IMR-90 (cell line): ENCODE measurements at regions not wholly inside any gene's neighbourhood (a gene's known extent, or its start where the extent isn't known, plus 50 kb on each side); places are given as distances from the start of the nearest gene placed in this dataset.
"Not testable (repeated sequence)": the region's sequence is repeated elsewhere in the genome, so short reads cannot be mapped to it uniquely, and the experiment has no call there.

ENCODE experiments used
- ATAC-seq: fragments of 200-7000 bp; cut with Tn5 transposase; 2 replicates; pipeline ENCODE4 v1.9.1; 2020; ENCODE audit warnings: low read depth, mild to moderate bottlenecking, moderate library complexity
- BruUV-seq: library from RNA; stranded (reverse); fragments of 400-500 nt; replicated peaks from 2 replicates; lab custom pipeline; 2021; lab: Mats Ljungman, UMichigan
- CTCF ChIA-PET: fragments of 300-600 bp; formaldehyde crosslinking; extraction: SDS; loops from one replicate; lab custom pipeline; 2021; ENCODE audit warnings: antibody characterized with exemption; lab: Yijun Ruan, JAX
- POLR2A ChIA-PET: fragments of 300-600 bp; sonication (Branson Sonifier 250); formaldehyde crosslinking; loops from one replicate; lab custom pipeline; 2022; ENCODE audit warnings: antibody characterized with exemption; ENCODE audit not compliant: unreplicated experiment; lab: Charles Lee
- DNase-seq: peaks from one replicate; pipeline ENCODE4 v3.0.0; 2013
- H2AFZ ChIP-seq: replicated peaks from 2 replicates; pipeline ENCODE3; 2013; ENCODE audit warnings: low read length, mild to moderate bottlenecking; ENCODE audit not compliant: poor library complexity
- H2AK5ac ChIP-seq: 2 replicates; pipeline ENCODE4 v1.6.1; 2013; ENCODE audit warnings: low read depth, low read length, inconsistent platforms
- H2AK9ac ChIP-seq: replicated peaks from 2 replicates; pipeline ENCODE3; 2013; ENCODE audit warnings: mild to moderate bottlenecking, low read depth, low read length, moderate library complexity; ENCODE audit not compliant: poor library complexity
- H2BK120ac ChIP-seq: 2 replicates; pipeline ENCODE4 v1.6.1; 2013; ENCODE audit warnings: low read depth, low read length, inconsistent platforms
- H2BK15ac ChIP-seq: 3 replicates; pipeline ENCODE4 v1.6.1; 2013; ENCODE audit warnings: low read depth, low read length, inconsistent platforms
- H2BK20ac ChIP-seq: 2 replicates; pipeline ENCODE4 v1.6.1; 2013; ENCODE audit warnings: low read depth, mild to moderate bottlenecking, inconsistent platforms, low read length, moderate library complexity
- H2BK5ac ChIP-seq: 2 replicates; pipeline ENCODE4 v1.6.1; 2013; ENCODE audit warnings: mild to moderate bottlenecking, low read depth, low read length, inconsistent platforms; ENCODE audit not compliant: poor library complexity, severe bottlenecking
- H3K14ac ChIP-seq: replicated peaks from 2 replicates; pipeline ENCODE4 v1.6.1; 2013; ENCODE audit warnings: low read depth, low read length, inconsistent platforms
- H3K18ac ChIP-seq: 2 replicates; pipeline ENCODE4 v1.6.1; 2013; ENCODE audit warnings: low read depth, low read length, control low read depth
- H3K23ac ChIP-seq: 2 replicates; pipeline ENCODE4 v1.6.1; 2013; ENCODE audit warnings: low read depth, low read length, inconsistent platforms
- H3K27ac ChIP-seq: 2 replicates; pipeline ENCODE4 v1.5.1; 2013; ENCODE audit warnings: mild to moderate bottlenecking, control low read depth, low read length; ENCODE audit not compliant: insufficient read depth
- H3K27me3 ChIP-seq: 2 replicates; pipeline ENCODE4 v1.6.1; 2013; ENCODE audit warnings: low read length; ENCODE audit not compliant: control insufficient read depth, insufficient read depth
- H3K36me3 ChIP-seq: 2 replicates; pipeline ENCODE4 v1.6.1; 2013; ENCODE audit warnings: low read length, mixed read lengths; ENCODE audit not compliant: control insufficient read depth, insufficient read depth
- H3K4ac ChIP-seq: 2 replicates; pipeline ENCODE4 v1.6.1; 2013; ENCODE audit warnings: low read depth, low read length, inconsistent platforms
- H3K4me1 ChIP-seq: 2 replicates; pipeline ENCODE4 v1.6.1; 2013; ENCODE audit warnings: low read length, mixed read lengths; ENCODE audit not compliant: control insufficient read depth, insufficient read depth
- H3K4me2 ChIP-seq: 2 replicates; pipeline ENCODE4 v1.6.1; 2013; ENCODE audit warnings: low read depth, mild to moderate bottlenecking, control low read depth, low read length, moderate library complexity
- H3K4me3 ChIP-seq: 2 replicates; pipeline ENCODE4 v1.5.1; 2013; ENCODE audit warnings: low read depth, mild to moderate bottlenecking, control low read depth, low read length, moderate library complexity; ENCODE audit not compliant: insufficient read depth
- H3K56ac ChIP-seq: 2 replicates; pipeline ENCODE4 v1.6.1; 2013; ENCODE audit warnings: low read length, inconsistent platforms; ENCODE audit not compliant: insufficient read depth; ENCODE audit errors: extremely low read depth
- H3K79me1 ChIP-seq, 2 experiments: 2 replicates each; pipeline ENCODE4 v1.6.1; 2013; ENCODE audit warnings: low read length in 2 of 2, inconsistent platforms in 1 of 2, low read depth in 1 of 2
- H3K9ac ChIP-seq: 2 replicates; pipeline ENCODE4 v1.6.1; 2013; ENCODE audit warnings: low read depth, low read length, control low read depth
- H3K9me1 ChIP-seq: 2 replicates; pipeline ENCODE4 v1.6.1; 2013; ENCODE audit warnings: low read length, inconsistent platforms; ENCODE audit not compliant: insufficient read depth
- H3K9me3 ChIP-seq: 2 replicates; pipeline ENCODE4 v1.6.1; 2013; ENCODE audit warnings: low read length; ENCODE audit not compliant: control insufficient read depth, insufficient read depth
- H4K20me1 ChIP-seq: 2 replicates; pipeline ENCODE4 v1.6.1; 2013; ENCODE audit warnings: low read length, inconsistent platforms; ENCODE audit not compliant: insufficient read depth
- H4K5ac ChIP-seq: 2 replicates; pipeline ENCODE4 v1.6.1; 2013; ENCODE audit warnings: mild to moderate bottlenecking, low read depth, low read length, control low read depth
- H4K8ac ChIP-seq, 2 experiments: 2 replicates each; pipeline ENCODE4 v1.6.1; 2013; ENCODE audit warnings: low read depth in 2 of 2, low read length in 2 of 2, control low read depth in 1 of 2, inconsistent platforms in 1 of 2
- H4K91ac ChIP-seq: 2 replicates; pipeline ENCODE4 v1.6.1; 2013; ENCODE audit warnings: low read depth, low read length, inconsistent platforms; ENCODE audit not compliant: insufficient read depth
- BHLHE40 ChIP-seq: fragments of 150-350 bp; IDR thresholded peaks from 2 replicates; pipeline ENCODE4 v1.6.1; 2016; ENCODE audit warnings: mild to moderate bottlenecking, low read depth, low read length
- CEBPB ChIP-seq: IDR thresholded peaks from 2 replicates; pipeline ENCODE4 v1.6.1; 2012; ENCODE audit warnings: low read depth, low read length, improper control_type of control experiment
- MAFK ChIP-seq: IDR thresholded peaks from 2 replicates; pipeline ENCODE4 v1.6.1; 2012; ENCODE audit warnings: low read depth, low read length, improper control_type of control experiment
- MXI1 ChIP-seq: IDR thresholded peaks from 2 replicates; pipeline ENCODE4 v1.6.1; 2012; ENCODE audit warnings: low read depth, mild to moderate bottlenecking, low read length, moderate library complexity, borderline replicate concordance
- WGBS, 2 experiments: methylation state at CpG; one replicate each; pipeline versions ENCODE4 v1.1.5 to v1.1.7; 2013; ENCODE audit warnings: missing lambda C conversion rate in 2 of 2; ENCODE audit not compliant: insufficient read length in 1 of 2; ENCODE audit errors: extremely low coverage in 2 of 2; 5-methylcytosine and 5-hydroxymethylcytosine counted together
- dilution Hi-C: fragments of 300-500 bp; cut with HindIII; formaldehyde crosslinking; loops from one replicate; pipeline ENCODE4 v1.14.3; 2018; ENCODE audit warnings: low sequenced_read_pairs; ENCODE audit not compliant: unreplicated experiment
- in situ Hi-C: fragments of 300-500 bp; cut with MboI; formaldehyde crosslinking; loops from 3 replicates; pipeline ENCODE4 v1.14.3; 2019; ENCODE audit warnings: low sequenced_read_pairs, inconsistent platforms, mixed read lengths
- intact Hi-C: fragments of 100-400 bp; cut with micrococcal nuclease; formaldehyde crosslinking; loops from 2 replicates; pipeline ENCODE4 v1.10.0; 2022
- TF ChIP-seq, protein P1 (sequence below): conservative IDR thresholded peaks from 2 replicates; pipeline ENCODE4 v1.5.1; 2012; ENCODE audit warnings: mild to moderate bottlenecking, low read depth, low read length, improper control_type of control experiment

DNA sequence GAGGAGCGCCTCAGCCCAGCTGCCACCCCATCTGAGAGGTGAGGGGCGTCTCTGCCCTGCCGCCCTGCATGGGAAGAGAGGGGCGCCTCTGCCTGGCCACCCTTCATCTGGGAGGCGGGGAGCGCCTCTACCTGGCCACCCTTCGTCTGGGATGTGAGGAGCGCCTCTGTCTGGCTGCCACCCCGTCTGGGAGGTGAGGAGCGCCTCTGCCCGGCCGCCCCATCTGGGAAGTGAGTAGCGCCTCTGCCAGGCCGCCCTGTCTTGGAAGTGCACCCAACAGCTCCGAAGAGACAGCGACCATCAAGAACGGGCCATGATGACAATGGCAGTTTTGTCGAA lies 114.4 kb upstream of the CES5A start:
- Histone ChIP-seq H3K9me1 (no peaks in the 10 kb centered on the region), H4K8ac (no peak overlapping the region), H3K9ac (no peak overlapping the region), H3K27ac (no peak overlapping the region), H4K20me1 (no peaks in the 10 kb centered on the region), H3K4me2 (no peak overlapping the region), H4K5ac (no peak overlapping the region), H4K91ac (no peak overlapping the region), H3K4me1 (no peaks in the 10 kb centered on the region), H3K23ac (no peak overlapping the region), H3K9me3 (no peaks in the 10 kb centered on the region), H3K36me3 (no peaks in the 10 kb centered on the region), H2BK5ac (no peak overlapping the region), H2BK15ac (no peak overlapping the region), H2BK120ac (no peak overlapping the region), H3K14ac (no peak overlapping the region), H3K56ac (no peak overlapping the region), H2AK9ac (no peak overlapping the region), H3K79me1 (no peaks in the 10 kb centered on the region), H3K4me3 (no peak overlapping the region), H3K27me3 (no peaks in the 10 kb centered on the region), H2BK20ac (no peak overlapping the region), H3K4ac (no peak overlapping the region), H3K18ac (no peak overlapping the region), H2AFZ (no peak overlapping the region), H2AK5ac (no peak overlapping the region)
- dilution Hi-C loops: no loop called here
- DNase-seq (no peak), ATAC-seq (no peak)
- POLR2A ChIA-PET: no interaction called here
- CTCF ChIA-PET: no interaction called here
- in situ Hi-C loops: no loop called here
- WGBS, 2 experiments: 78% methylated on average over 7 of the region's 18 CpGs; no CpG with 5 or more reads in 1 of the 2 experiments
- no peak for TF ChIP-seq CEBPB
- no peak for TF ChIP-seq BHLHE40
- TF ChIP-seq, protein P1, sequence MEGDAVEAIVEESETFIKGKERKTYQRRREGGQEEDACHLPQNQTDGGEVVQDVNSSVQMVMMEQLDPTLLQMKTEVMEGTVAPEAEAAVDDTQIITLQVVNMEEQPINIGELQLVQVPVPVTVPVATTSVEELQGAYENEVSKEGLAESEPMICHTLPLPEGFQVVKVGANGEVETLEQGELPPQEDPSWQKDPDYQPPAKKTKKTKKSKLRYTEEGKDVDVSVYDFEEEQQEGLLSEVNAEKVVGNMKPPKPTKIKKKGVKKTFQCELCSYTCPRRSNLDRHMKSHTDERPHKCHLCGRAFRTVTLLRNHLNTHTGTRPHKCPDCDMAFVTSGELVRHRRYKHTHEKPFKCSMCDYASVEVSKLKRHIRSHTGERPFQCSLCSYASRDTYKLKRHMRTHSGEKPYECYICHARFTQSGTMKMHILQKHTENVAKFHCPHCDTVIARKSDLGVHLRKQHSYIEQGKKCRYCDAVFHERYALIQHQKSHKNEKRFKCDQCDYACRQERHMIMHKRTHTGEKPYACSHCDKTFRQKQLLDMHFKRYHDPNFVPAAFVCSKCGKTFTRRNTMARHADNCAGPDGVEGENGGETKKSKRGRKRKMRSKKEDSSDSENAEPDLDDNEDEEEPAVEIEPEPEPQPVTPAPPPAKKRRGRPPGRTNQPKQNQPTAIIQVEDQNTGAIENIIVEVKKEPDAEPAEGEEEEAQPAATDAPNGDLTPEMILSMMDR: no peak
- TF ChIP-seq MXI1: no peak
- no peak for TF ChIP-seq MAFK
- no TSS peak for BruUV-seq
- intact Hi-C loops: no loop called here

DNA sequence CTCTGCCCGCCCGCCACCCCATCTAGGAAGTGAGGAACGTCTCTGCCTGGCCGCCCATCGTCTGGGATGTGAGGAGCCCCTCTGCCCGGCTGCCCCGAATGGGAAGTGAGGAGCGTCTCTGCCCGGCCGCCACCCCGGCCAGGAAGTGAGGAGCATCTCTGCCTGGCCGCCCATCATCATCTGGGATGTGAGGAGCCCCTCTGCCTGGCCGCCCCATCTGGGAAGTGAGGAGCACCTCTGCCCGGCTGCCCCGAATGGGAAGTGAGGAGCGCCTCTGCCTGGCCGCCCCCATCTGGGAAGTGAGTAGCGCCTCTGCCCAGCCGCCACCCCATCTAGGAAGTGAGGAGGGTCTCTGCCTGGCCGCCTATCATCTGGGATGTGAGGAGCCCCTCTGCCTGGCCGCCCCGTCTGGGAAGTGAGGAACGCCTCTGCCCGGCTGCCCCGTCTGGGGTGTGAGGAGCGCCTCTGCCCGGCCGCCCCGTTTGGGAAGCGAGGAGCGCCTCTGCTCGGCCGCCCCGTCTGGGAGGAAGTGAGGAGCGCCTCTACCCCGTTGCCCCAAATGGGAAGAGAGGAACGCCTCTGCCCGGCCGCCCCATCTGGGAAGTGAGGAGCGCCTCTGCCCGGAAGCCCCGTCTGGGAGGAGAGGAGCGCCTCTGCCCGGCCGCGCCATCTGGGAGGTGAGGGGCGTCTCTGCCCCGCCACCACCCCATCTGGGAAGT lies 113.8 kb upstream of the CES5A start:
- H2BK15ac ChIP-seq, DNase-seq, H2AK9ac ChIP-seq, dilution Hi-C loops, POLR2A ChIA-PET, H3K14ac ChIP-seq, H2BK20ac ChIP-seq, H3K9me1 ChIP-seq, H3K4ac ChIP-seq, in situ Hi-C loops, H3K9me3 ChIP-seq, H3K4me3 ChIP-seq, BruUV-seq, H3K4me2 ChIP-seq, H2AFZ ChIP-seq, H3K4me1 ChIP-seq, H3K79me1 ChIP-seq, H3K9ac ChIP-seq, CTCF ChIA-PET, H3K27me3 ChIP-seq, ATAC-seq, H2BK5ac ChIP-seq, H3K18ac ChIP-seq, intact Hi-C loops, H3K36me3 ChIP-seq, H2BK120ac ChIP-seq, H3K23ac ChIP-seq, H4K20me1 ChIP-seq, H2AK5ac ChIP-seq, H4K5ac ChIP-seq, H3K56ac ChIP-seq, H4K91ac ChIP-seq, H4K8ac ChIP-seq, H3K27ac ChIP-seq: not testable (repeated sequence)
- 83% methylated on average over 10 of the region's 48 CpGs; no CpG with 5 or more reads in 1 of the 2 experiments for WGBS, 2 experiments
